Renal cortex interstitium (tissue), 11 donors: ENCODE measurements at regions not wholly inside any gene's neighbourhood (a gene's known extent, or its start where the extent isn't known, plus 50 kb on each side); places are given as distances from the start of the nearest gene placed in this dataset.

Experiments
- DNase-seq, 11 donors: peaks; one replicate each; pipeline ENCODE4 v3.0.0-alpha.2; 2013; ENCODE audit warnings: low read depth in 9 of 11, low spot score in 4 of 11; ENCODE audit errors: extremely low read depth in 1 of 11

- no peak for DNase-seq
Observed at GRCh38 chr21:27156666-27157065, 189.8 kb upstream of the ADAMTS5 start.

GRCh38 chr21:27155130-27155500, 188.2 kb upstream of the ADAMTS5 start:
- DNase-seq, result no peak

- DNase-seq, result no peak
Observed at GRCh38 chr21:27154451-27155129, 187.7 kb upstream of the ADAMTS5 start.

DNA sequence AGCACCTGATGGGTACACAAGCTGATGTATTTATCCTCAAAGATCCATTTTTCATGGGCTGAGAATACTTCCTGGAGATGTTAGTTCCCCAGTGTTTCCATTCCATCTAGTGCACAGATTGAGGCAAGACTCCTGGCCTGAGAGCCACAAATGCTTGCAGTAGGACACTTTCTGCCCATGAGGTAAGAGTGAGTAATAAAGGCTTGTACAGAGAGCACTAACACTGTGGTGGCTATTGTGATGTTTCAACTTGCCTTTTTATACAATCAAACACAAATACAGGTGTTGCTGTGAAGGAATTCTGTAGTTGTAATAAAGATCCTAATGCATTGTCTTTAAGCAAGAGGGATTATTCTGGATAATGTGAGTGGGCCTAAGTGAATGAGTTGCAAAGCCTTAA, 186.1 kb upstream of the ADAMTS5 start:
- no peak for DNase-seq

DNA sequence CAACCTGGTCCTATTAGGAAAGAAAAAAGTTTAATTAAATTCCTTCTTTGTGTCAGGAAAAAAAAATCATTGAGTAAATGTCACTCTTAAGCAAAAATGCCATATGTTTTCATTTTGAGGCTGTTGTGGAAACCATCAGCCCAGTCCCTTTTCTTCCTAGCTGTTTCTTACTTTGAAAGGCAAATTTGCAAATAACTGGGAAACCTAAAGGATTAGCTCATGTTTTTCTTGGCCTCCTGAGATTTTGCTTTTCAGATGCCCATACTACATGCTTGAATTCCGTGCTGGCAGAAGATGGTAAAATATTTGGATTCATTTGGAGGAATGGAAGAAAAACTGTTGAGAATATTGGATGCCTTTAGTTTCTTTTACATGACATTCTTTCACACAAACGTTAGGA, 182.1 kb upstream of the ADAMTS5 start:
- DNase-seq, result no peak

GRCh38 chr21:27146268-27146667, 179.4 kb upstream of the ADAMTS5 start:
- DNase-seq, result no peak

DNA sequence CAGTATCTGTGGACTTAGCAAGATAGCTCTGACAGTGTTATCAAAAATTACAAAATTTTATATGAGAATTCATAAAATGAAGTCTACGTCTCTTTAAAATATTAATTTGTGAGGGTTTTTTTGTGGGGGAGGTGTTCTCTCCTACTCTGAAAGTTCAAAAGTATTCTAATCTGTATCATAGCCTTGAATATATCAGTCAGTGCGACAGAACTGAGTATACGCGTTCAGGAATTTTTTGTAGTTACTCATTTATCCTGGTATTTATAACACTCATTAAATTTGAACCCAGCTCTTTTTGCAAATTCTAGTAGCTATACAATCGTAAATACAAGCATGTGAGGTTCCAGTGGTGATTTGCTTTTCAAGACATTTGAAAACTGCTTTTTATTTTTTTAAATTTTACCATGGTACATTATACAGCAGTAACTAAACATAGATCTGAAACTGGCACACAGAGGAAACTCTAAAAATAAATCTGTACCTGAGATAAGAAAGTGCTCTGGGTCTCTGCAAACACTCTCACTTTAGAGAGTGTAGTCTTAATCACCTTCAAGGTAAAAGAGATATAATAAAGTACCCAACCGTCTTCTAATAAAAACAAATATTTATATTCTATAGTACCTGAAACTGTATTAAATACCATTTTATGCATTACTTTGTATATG, 178.4 kb upstream of the ADAMTS5 start:
- no peak for DNase-seq

DNA sequence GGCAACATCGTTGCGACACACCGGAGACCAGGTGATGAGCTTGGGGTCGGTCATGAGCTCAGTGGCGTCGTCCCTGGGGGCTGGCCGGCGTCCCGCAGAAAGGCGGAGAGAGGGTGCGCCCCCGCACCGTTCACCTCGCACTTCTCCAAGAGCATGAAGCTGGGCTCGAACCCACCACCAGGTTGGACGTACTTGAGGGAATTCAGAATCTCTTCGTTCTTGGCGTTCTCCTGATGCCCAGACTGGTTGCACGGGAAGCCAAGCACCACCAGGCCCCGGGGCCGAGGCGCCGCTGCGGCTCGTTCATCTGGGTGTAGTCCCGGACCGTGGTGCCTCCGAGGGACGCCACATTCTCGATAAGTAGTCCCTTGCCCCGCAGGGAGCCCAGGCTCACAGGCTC, 176.6 kb upstream of the ADAMTS5 start:
- no peak for DNase-seq

DNA sequence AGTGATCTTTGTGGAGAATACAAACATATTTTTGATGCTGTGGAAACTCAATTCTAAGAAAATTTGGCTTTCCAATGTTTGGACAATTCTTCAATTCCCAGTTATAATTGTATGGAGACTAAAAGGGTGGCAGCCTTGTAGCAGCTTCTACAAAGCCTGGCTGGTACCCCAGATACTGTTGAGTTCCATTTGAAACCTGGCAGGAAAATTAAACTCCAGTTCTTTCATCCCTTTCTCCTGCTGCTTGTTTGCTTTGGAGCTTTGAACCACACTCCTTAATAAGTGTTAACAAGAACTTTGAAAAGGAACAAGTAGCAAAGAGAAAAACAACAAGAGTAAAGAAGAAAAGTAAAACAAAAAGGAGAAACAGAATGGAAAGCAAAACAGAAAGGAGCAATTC, 172.6 kb upstream of the ADAMTS5 start:
- no peak for DNase-seq

GRCh38 chr21:27134516-27134915, 167.6 kb upstream of the ADAMTS5 start:
- no peak for DNase-seq

DNA sequence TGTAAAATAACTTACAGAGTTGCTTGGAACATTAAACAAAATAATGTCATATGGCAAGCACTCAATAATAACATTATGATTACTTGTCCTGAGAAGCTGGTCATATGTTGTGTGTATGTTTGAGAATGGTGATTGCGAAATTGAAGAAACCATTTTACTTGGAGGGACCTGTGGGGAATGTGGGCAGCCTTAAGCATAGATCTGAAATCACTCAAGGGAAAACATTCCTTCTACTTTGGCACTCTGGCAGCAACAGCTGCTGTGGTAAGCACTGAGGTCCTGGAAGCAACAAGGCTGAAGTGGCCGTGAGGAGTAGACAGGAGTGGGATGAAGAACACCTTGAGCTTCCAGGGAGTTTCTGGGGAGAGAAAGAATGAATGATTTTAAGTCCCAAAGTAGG, 165.4 kb upstream of the ADAMTS5 start:
- no peak for DNase-seq

DNA sequence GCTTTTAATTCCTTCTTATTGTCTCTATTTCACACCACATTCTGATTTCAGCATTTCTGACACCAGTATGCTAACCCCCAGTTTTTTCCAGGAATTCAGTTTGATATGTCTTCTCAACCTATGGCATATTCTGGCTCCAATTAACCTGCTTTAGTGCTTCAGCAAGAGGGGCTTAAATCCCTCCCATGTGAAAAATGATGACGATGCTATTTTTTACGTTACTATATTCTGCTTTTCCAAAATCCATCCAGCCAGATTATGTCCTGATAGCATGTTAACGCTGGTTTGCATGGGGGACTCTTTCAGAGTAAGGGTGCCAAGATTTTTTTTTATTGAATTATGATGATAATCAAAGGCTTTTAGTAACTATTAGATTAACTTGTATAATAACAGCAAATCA, 163.3 kb upstream of the ADAMTS5 start:
- DNase-seq, result no peak

- DNase-seq, result no peak
Observed at GRCh38 chr21:27129694-27130093, 162.8 kb upstream of the ADAMTS5 start.

DNA sequence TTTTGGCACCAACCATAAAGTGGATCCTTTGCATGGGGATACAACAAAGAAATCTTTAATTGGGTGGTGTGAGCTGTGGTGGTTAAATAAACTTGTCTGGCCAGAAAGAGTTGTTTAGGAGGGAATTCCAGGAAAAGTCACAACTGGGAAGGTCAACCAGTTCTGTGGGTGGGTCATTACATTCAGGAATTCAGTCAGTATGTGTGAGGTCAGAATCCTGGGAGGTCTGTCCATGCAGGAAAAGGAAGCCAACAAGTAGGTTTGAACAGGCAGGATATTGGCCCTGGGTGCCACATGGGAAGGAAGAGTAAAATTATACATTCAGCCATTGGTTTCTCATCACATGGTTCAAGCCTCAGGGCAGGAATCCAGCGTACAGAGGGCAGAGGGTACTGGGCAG, 162.3 kb upstream of the ADAMTS5 start:
- DNase-seq, result no peak

DNA sequence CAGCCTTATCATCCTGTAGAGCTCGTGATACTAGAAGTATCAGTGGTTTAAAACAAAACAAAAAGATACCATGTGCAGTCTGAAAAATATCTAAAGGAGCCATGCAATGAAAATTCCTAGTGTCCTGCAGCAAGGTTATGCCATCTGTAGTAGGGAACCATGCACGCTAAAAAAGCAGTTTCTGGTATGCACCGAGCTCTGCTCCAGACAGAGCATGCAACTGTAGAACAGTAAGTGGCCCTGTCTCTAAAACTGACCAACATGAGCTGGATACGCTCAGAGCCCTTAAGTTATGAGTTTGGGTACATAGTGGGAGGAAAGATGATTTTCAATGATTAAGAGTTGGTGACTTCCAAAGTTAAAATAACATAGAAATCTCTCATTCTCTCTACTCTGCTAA, 159.3 kb upstream of the ADAMTS5 start:
- DNase-seq, result no peak

- no peak for DNase-seq
Observed at GRCh38 chr21:27122686-27123085, 155.8 kb upstream of the ADAMTS5 start.

DNA sequence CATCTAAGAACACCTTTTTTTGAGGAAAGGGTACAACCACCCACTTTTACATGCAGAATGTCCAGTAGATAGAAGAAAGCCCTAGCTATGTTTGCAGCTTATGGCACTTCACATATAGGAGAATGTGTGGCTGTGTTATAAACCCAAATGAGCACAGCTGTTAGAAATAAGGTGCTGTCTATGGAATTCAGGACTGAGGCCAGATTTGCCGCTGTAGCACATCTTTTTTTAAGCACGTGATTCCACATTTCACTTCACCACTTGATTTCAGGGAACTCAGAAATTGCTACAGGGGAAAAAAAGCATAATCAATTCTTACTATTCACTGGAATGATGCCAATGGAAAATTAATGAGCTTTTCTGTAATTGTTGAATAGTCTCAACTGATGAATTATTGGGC, 147.2 kb upstream of the ADAMTS5 start:
- no peak for DNase-seq

GRCh38 chr21:27112186-27112585, 145.3 kb upstream of the ADAMTS5 start:
- DNase-seq, result no peak

- no peak for DNase-seq
Observed at GRCh38 chr21:27110956-27111355, 144.1 kb upstream of the ADAMTS5 start.

- DNase-seq, result no peak
Observed at GRCh38 chr21:27108701-27109100, 141.8 kb upstream of the ADAMTS5 start.

DNA sequence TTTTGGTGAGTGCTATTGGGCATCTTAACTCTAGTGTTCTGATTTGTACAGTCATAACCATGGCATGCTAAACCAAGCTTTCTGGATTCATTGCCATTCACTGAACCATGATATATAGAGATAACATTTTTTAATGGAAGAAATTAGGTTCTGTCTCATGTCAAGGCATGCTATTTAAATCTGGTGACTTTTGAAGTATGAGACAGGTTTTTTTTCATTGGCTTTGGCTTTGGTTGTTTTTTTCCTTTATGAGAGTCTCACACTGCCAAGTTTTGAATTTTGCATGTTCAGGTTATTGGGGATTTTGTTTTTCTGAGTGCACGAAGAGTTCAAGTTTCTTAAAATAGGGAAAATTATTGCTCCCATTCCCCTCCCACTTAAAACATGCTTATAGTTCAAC, 141.3 kb upstream of the ADAMTS5 start:
- no peak for DNase-seq
